Epidermal melanocyte (primary cell): ENCODE measurements at regions not wholly inside any gene's neighbourhood (a gene's known extent, or its start where the extent isn't known, plus 50 kb on each side); places are given as distances from the start of the nearest gene placed in this dataset.

ENCODE experiments used
- DNase-seq: peaks from one replicate; pipeline ENCODE4 v3.0.0; 2011; ENCODE audit warnings: low spot score; ENCODE audit not compliant: insufficient read length

DNA sequence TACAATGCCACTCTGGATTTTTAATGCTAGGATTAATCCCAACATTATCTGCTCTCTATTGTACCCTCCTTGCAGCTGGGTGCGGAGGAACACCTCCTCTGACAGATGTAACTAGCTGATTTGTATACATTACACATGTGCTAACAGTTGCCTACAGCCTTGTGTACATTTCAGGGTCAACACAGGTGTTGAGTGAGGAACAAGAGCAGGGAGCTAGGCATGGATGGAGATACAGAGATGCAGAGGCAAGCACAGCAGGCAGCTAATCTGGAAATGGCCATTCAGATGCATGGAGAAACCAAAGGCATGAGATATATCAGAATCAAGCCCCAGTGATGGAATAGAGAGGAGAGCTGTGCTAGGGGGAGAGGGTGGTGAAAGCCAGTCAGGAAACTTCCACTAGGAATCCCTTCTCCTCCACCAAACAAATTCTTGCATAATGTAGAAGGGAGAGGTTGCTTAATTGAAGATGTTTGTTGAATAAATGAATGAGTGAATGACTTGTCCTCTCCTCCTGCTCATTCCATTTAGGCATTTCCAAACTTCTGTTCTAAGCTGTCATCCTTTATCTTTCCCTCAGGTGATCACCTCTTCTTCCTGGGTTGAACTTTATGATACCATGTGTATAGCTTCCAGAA is 313.2 kb downstream of the ATP23 start:
- DNase-seq = no peak

GRCh38 chr12:58262796-58263195 is 321.4 kb downstream of the ATP23 start:
- no peak for DNase-seq

DNA sequence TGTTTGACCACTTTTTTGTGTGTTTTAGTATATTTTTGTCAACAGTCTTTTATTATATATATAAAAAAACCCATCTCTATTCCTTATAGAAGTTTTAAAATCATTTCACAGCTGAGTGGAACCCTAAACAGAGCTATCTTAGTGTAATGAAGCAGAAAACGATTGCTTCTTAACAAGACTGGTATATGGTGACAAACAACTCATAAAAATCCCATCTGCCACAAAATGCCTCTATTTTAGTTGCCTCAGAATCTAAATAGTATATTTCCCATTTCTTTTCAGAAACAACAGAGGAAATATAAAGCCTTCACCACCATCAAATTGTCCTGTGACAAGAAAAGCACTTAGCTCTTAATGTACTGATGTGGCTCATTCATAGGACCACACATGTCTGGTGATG is 322.4 kb downstream of the ATP23 start:
- DNase-seq = no peak

- DNase-seq = no peak
Observed at GRCh38 chr12:58268069-58268468, 326.7 kb downstream of the ATP23 start.

GRCh38 chr12:58269476-58269875 is 328.1 kb downstream of the ATP23 start:
- DNase-seq = no peak

- no peak for DNase-seq
Observed at GRCh38 chr12:58270966-58271705, 329.8 kb downstream of the ATP23 start.

DNA sequence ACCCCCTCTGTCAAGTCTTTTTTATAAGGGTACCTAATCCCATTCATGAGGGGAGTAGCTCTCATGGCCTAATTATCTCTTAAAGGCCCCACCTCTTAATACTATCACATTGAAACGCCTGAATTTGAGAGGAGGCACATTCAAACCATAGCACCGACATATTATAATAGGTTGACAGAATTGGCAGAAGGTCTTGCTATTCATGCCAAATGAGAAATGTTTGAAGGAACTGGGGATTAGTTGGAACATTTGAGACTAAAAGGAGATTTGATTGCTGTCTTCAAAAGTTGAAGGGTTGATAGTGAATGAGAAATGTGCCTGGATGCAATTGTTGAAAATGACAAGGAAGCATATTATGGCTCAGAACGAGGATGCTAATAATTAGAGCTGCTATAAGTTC is 331.1 kb downstream of the ATP23 start:
- no peak for DNase-seq

GRCh38 chr12:58277231-58277630 is 335.9 kb downstream of the ATP23 start:
- no peak for DNase-seq

DNA sequence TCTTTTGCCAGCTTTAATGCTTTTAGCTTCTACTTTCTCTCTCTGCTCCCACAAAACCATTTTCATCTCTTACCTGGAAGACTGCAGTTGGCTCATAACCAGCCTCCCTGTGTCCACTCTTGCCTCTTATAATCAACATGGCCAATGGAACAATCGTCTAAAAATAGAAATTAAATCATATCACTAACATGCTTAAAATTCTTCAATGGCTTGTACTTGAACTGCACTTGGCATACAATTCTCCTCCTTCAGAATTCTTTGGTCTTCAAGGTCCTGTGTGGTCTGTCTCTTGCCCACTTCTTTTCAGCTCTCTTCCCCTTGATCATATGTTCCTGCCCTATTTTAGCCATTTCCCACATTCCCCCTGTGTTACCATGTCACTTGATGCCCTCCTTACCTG is 342.2 kb downstream of the ATP23 start:
- no peak for DNase-seq

GRCh38 chr12:58285551-58285950 is 344.2 kb downstream of the ATP23 start:
- DNase-seq = no peak

DNA sequence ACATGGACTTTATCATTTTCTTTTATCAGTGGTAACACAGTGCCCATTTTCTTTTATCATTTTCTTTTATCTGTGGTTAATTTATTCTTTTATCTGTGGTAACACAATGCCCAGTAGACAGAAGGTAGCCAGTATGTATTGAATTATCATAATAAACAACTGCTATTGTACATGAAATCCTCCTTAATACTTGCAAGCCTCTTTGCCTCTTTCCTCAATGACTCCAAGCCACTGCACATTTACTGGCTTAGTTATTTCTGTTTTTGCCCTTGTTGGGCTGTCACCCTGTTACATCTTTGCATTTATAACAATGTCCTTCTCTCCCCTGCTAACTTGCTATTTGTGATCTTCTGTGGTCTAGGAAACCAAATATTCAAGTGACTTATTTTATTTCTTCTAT is 345.0 kb downstream of the ATP23 start:
- no peak for DNase-seq

DNA sequence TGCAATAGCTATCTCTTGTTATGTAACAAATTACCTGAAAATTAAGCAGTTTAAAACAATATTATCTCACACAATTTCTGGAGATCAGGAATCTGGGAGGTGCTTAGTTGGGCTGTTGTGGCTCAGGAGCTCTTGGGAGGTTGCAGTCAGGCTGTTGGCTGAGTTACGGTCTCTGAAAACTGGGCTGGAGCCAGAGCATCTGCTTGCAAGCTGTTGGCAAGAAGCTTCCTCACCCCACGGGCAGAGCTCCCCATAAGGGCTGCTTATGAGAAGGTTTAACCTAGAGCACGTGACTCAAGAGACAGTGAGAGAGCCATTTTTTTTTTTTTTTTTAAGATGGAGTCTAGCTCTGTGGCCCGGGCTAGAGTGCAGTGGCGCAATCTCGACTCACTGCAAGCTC is 346.8 kb downstream of the ATP23 start:
- no peak for DNase-seq

GRCh38 chr12:58291106-58291505 is 349.7 kb downstream of the ATP23 start:
- no peak for DNase-seq

GRCh38 chr12:58293308-58293982 is 352.1 kb downstream of the ATP23 start:
- no peak for DNase-seq

DNA sequence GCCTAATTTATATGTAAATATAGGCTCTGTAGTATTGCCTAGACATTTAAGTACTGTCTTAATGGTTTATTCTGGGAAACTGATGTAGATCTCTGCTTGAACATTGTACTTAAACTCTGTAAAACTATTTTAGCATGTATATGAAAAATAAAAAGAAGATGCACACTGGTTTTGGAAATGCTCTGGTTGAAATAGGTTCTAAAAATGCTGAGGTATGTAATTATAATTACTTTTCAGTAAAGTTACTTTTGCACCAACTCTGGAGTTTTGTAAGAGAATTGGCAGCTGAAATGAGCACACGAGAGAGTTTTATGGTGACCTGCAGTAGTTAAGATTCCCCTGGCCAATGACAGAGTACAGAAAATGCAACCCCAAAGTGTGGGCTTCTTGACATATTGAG is 353.9 kb downstream of the ATP23 start:
- DNase-seq = no peak

DNA sequence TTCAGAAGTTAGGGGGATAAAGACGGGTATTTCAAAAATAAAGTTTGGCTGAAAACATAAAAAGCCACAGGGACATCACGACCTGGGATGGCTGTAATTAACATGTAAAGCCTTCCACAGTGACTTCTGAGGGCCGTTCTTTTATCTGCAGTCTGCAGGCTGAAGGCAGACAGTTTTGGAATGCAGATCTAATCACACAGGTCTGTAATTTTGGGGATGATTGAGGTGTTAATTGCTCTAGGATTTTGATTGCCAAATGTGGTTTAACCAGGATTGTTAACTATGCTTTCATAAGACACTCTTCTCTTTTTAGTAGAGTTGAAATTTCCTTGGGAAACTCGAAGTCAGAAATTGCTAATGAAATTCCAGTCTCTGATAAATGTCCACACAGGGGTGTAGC is 355.5 kb downstream of the ATP23 start:
- DNase-seq = no peak

- no peak for DNase-seq
Observed at GRCh38 chr12:58298803-58299202, 357.4 kb downstream of the ATP23 start.

DNA sequence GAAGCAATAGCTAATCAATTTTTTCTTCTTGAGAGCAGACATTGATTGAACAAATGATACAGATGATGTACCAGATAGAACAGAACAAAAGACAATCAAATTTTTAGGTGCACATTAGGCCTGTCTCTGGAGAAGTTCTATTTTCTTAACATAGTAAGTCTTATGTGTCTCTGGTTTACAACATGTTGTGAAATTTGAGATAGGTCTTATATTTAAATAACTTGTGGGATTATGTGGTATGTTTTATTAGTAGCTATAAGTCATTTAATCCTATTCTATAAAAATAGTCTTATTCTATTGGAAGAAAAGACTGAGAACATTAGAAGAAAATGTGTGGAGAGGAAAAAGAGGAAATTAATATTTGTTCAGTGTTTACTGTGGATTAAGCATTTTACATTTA is 358.0 kb downstream of the ATP23 start:
- DNase-seq = no peak

DNA sequence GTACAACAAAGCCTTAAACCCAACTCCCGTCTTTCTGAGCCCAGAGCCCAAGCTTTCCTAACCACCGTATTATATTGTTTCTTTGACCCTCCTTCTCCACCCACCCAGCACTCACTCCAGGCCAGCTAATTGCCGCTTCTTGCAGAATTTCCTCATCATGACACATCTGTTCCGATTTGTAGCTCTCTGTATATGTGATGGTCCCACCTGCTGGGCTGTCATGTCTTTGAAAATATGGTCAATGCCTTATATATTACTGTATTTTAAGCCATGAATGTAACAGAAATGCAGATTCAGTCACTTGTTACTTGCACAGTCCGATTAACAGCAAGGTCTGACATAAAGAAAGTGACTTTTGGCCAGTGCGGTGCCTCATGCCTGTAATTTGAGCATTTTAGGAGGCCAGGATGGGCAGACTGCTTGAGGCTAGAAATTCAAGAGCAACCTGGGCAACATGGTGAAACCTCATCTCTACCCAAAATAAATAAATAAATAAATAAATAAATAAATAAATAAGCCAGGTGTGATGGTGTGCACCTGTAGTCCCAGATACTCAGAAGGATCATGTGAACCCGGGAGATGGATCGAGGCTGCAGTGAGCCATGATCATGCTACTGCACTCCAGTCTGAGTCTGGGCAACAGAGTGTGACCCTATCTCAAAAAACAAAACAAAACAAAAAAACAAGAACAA is 359.8 kb downstream of the ATP23 start:
- DNase-seq = no peak

GRCh38 chr12:58301730-58302122 is 360.4 kb downstream of the ATP23 start:
- no peak for DNase-seq

GRCh38 chr12:58302487-58303011 is 361.2 kb downstream of the ATP23 start:
- no peak for DNase-seq
